C4-2B (cell line): ENCODE measurements at regions not wholly inside any gene's neighbourhood (a gene's known extent, or its start where the extent isn't known, plus 50 kb on each side); places are given as distances from the start of the nearest gene placed in this dataset.

ENCODE experiments used
- CTCF ChIP-seq: fragments of 450-650 bp; conservative IDR thresholded peaks from 2 replicates; pipeline ENCODE4 v1.5.1; 2017; ENCODE audit warnings: mild to moderate bottlenecking
- ZFX ChIP-seq: fragments of 450-650 bp; IDR thresholded peaks from 2 replicates; pipeline ENCODE4 v1.6.1; 2017

GRCh38 chr22:22796724-22797123, 90.9 kb upstream of the IGLL5 start:
- no peak for TF ChIP-seq CTCF
- TF ChIP-seq ZFX = no peak
